ENCODE measurements at regions not wholly inside any gene's neighbourhood (a gene's known extent, or its start where the extent isn't known, plus 50 kb on each side); places are given as distances from the start of the nearest gene placed in this dataset.

DNA sequence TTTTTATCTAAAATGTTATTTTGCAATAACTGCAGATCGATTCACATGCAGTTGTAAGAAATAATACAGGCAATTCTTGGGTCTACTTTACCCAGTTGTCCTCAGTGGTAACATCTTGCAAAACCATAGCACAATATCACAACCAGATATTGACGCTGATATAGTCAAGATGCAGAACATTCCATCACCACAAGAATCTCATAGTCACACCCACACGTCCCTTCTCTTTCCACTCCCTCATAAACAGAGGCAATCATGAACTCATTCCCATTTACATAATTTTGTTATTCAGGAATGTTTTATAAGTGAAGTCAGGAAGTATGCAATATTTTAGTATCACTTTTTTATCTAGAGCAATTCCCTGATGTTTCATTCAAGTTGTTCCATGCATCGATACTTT is 797.5 kb upstream of the RAB6C start:
- intact Hi-C loops (cut with micrococcal nuclease; ENCODE audit: unreplicated experiment) = no loop called here
- DNase-seq = no peak
- no peak overlapping the region for H3K4me3 ChIP-seq (ENCODE audit: low read depth, low read length)
- no peaks in the 10 kb centered on the region for H3K9me3 ChIP-seq
- H3K27me3 Mint-ChIP-seq (ENCODE audit: insufficient read depth, unreplicated experiment) = peaks cover 6% of the 10 kb centered on the region
- BruUV-seq (replicated peaks) = no TSS peak
- H3K4me3 Mint-ChIP-seq (ENCODE audit: unreplicated experiment) = no peak overlapping the region
- H3K27me3 ChIP-seq (replicated peaks; ENCODE audit: control insufficient read depth, insufficient read depth, low read length) = no peaks in the 10 kb centered on the region
- no peaks in the 10 kb centered on the region for H3K9me3 Mint-ChIP-seq (ENCODE audit: unreplicated experiment)
- TF ChIP-seq, protein P1, sequence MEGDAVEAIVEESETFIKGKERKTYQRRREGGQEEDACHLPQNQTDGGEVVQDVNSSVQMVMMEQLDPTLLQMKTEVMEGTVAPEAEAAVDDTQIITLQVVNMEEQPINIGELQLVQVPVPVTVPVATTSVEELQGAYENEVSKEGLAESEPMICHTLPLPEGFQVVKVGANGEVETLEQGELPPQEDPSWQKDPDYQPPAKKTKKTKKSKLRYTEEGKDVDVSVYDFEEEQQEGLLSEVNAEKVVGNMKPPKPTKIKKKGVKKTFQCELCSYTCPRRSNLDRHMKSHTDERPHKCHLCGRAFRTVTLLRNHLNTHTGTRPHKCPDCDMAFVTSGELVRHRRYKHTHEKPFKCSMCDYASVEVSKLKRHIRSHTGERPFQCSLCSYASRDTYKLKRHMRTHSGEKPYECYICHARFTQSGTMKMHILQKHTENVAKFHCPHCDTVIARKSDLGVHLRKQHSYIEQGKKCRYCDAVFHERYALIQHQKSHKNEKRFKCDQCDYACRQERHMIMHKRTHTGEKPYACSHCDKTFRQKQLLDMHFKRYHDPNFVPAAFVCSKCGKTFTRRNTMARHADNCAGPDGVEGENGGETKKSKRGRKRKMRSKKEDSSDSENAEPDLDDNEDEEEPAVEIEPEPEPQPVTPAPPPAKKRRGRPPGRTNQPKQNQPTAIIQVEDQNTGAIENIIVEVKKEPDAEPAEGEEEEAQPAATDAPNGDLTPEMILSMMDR (IDR thresholded peaks at IDR 0.05; ENCODE audit: insufficient read depth in 1 of 2, low read depth in 1 of 2, low read length in 1 of 2, severe bottlenecking in 1 of 2, unreplicated experiment in 1 of 2) = no peak
- POLR2A ChIA-PET = no interaction called here
- no peak overlapping the region for H3K27ac Mint-ChIP-seq (ENCODE audit: unreplicated experiment)
- CTCF ChIA-PET = no interaction called here
- no peaks in the 10 kb centered on the region for H3K4me1 Mint-ChIP-seq (ENCODE audit: low read depth, unreplicated experiment)
- H3K36me3 ChIP-seq (ENCODE audit: control insufficient read depth, insufficient read depth, low read length) = no peaks in the 10 kb centered on the region
- H3K36me3 Mint-ChIP-seq (ENCODE audit: insufficient read depth, unreplicated experiment) = no peaks in the 10 kb centered on the region
- H3K4me1 ChIP-seq = no peaks in the 10 kb centered on the region

DNA sequence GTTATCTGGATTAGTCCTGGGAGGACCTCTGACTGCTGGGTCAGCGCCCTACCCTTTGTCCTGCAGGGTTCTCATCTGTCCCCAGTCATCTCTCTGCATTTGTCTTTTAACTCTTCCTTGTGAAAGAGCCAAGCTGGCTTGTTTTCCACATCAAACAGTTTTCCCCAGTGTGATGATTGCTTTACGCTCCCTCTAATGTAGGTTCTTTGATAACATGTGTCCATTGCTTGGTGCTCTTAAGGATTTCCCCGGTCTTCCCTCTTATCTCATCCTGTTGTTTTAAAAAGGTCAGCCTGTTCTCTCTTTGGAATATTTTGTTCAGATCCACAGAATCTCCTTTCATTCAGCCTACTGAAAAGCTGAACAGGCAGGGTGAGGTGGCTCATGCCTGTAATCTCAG is 792.1 kb upstream of the RAB6C start:
- Mint-ChIP-seq H3K4me1 (ENCODE audit: low read depth, unreplicated experiment) (peaks cover 25% of the 10 kb centered on the region), H3K27me3 (ENCODE audit: insufficient read depth, unreplicated experiment) (peaks cover 6% of the 10 kb centered on the region), H3K4me3 (ENCODE audit: unreplicated experiment) (no peak overlapping the region), H3K27ac (ENCODE audit: unreplicated experiment) (no peak overlapping the region), H3K9me3 (ENCODE audit: unreplicated experiment) (no peaks in the 10 kb centered on the region), H3K36me3 (ENCODE audit: insufficient read depth, unreplicated experiment) (no peaks in the 10 kb centered on the region)
- no peaks in the 10 kb centered on the region; the same call in 1 of the 2 replicates for H3K27me3 ChIP-seq (replicated peaks; ENCODE audit: control insufficient read depth, insufficient read depth, low read length)
- DNase-seq = no peak
- intact Hi-C loops (cut with micrococcal nuclease; ENCODE audit: unreplicated experiment) = no loop called here
- ChIA-PET CTCF (no interaction called here), POLR2A (no interaction called here)
- BruUV-seq (replicated peaks) = no TSS peak
- H3K4me3 ChIP-seq (ENCODE audit: low read depth, low read length) = no peak overlapping the region
- H3K36me3 ChIP-seq (ENCODE audit: control insufficient read depth, insufficient read depth, low read length) = peaks cover 1% of the 10 kb centered on the region; the same call in 1 of the 2 replicates
- H3K9me3 ChIP-seq = peaks cover 5% of the 10 kb centered on the region; the same call in 1 of the 2 replicates
- H3K4me1 ChIP-seq = peaks cover 30% of the 10 kb centered on the region
- TF ChIP-seq, protein P1 (IDR thresholded peaks at IDR 0.05; ENCODE audit: insufficient read depth in 1 of 2, low read depth in 1 of 2, low read length in 1 of 2, severe bottlenecking in 1 of 2, unreplicated experiment in 1 of 2) = no peak

- Mint-ChIP-seq H3K27ac (ENCODE audit: unreplicated experiment) (no peak overlapping the region), H3K4me3 (ENCODE audit: unreplicated experiment) (no peak overlapping the region), H3K9me3 (ENCODE audit: unreplicated experiment) (no peaks in the 10 kb centered on the region), H3K4me1 (ENCODE audit: low read depth, unreplicated experiment) (peaks cover 25% of the 10 kb centered on the region), H3K27me3 (ENCODE audit: insufficient read depth, unreplicated experiment) (peaks cover 6% of the 10 kb centered on the region), H3K36me3 (ENCODE audit: insufficient read depth, unreplicated experiment) (no peaks in the 10 kb centered on the region)
- POLR2A ChIA-PET = no interaction called here
- H3K4me3 ChIP-seq (ENCODE audit: low read depth, low read length) = no peak overlapping the region
- CTCF ChIA-PET = no interaction called here
- intact Hi-C loops (cut with micrococcal nuclease; ENCODE audit: unreplicated experiment) = no loop called here
- no TSS peak for BruUV-seq (replicated peaks)
- H3K4me1 ChIP-seq = peaks cover 30% of the 10 kb centered on the region
- no peak for DNase-seq
- TF ChIP-seq, protein P1 (IDR thresholded peaks at IDR 0.05; ENCODE audit: insufficient read depth in 1 of 2, low read depth in 1 of 2, low read length in 1 of 2, severe bottlenecking in 1 of 2, unreplicated experiment in 1 of 2) = no peak
- peaks cover 5% of the 10 kb centered on the region; the same call in 1 of the 2 replicates for H3K9me3 ChIP-seq
- no peaks in the 10 kb centered on the region; the same call in 1 of the 2 replicates for H3K27me3 ChIP-seq (replicated peaks; ENCODE audit: control insufficient read depth, insufficient read depth, low read length)
- H3K36me3 ChIP-seq (ENCODE audit: control insufficient read depth, insufficient read depth, low read length) = peaks cover 1% of the 10 kb centered on the region; the same call in 1 of the 2 replicates
Measured at GRCh38 chr2:129188451-129188850, 791.0 kb upstream of the RAB6C start.

Data from Caco-2 (cell line).